Panc1 (cell line): ENCODE measurements at regions not wholly inside any gene's neighbourhood (a gene's known extent, or its start where the extent isn't known, plus 50 kb on each side); places are given as distances from the start of the nearest gene placed in this dataset.

Source experiments
- SIN3A ChIP-seq: IDR thresholded peaks from 2 replicates; pipeline ENCODE4 v1.6.1; 2012; ENCODE audit warnings: low read depth, mild to moderate bottlenecking, low read length, moderate library complexity, borderline replicate concordance; ENCODE audit not compliant: insufficient read depth
- TF ChIP-seq, protein P1 (sequence below): fragments of 450-650 bp; IDR thresholded peaks from 2 replicates; pipeline ENCODE4 v1.5.1; 2017; ENCODE audit warnings: mild to moderate bottlenecking

DNA sequence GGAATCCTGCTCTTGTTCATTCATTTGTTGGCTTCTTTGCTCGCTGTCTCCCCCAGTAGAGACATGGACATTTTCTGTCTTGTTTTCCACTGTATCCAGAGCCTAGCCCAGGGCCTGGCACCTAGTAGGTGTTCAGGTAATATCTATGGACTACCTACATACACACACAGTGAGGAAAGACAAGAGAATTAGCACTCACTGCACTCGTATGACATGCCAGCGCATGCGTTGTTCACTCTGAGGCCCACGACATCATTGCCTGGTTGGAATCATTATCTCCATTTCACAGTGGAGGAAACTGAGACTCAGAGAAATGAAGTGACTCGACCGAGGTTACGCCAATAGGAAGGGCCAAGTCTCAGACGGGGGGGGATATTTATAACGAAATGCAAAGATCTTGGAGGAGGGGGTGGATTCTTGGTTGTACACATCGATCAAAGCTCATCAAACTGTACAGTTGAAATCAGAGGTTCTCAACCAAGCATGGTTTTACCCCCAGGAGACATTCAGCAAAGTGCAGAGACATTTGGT lies 140.1 kb upstream of the PTPN1 start:
- TF ChIP-seq, protein P1, sequence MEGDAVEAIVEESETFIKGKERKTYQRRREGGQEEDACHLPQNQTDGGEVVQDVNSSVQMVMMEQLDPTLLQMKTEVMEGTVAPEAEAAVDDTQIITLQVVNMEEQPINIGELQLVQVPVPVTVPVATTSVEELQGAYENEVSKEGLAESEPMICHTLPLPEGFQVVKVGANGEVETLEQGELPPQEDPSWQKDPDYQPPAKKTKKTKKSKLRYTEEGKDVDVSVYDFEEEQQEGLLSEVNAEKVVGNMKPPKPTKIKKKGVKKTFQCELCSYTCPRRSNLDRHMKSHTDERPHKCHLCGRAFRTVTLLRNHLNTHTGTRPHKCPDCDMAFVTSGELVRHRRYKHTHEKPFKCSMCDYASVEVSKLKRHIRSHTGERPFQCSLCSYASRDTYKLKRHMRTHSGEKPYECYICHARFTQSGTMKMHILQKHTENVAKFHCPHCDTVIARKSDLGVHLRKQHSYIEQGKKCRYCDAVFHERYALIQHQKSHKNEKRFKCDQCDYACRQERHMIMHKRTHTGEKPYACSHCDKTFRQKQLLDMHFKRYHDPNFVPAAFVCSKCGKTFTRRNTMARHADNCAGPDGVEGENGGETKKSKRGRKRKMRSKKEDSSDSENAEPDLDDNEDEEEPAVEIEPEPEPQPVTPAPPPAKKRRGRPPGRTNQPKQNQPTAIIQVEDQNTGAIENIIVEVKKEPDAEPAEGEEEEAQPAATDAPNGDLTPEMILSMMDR = no peak
- no peak for TF ChIP-seq SIN3A
